ENCODE measurements at regions not wholly inside any gene's neighbourhood (a gene's known extent, or its start where the extent isn't known, plus 50 kb on each side); places are given as distances from the start of the nearest gene placed in this dataset.

GRCh38 chr1:38527373-38527966 lies 332.1 kb downstream of the RRAGC start:
- TF ChIP-seq CTCF (IDR thresholded peaks at IDR 0.05) = no peak
- no peak for TF ChIP-seq POLR2AphosphoS5 (IDR thresholded peaks at IDR 0.05)

Measured in breast epithelium (tissue), 3 donors.